BLaER1 (cell line): ENCODE measurements at regions not wholly inside any gene's neighbourhood (a gene's known extent, or its start where the extent isn't known, plus 50 kb on each side); places are given as distances from the start of the nearest gene placed in this dataset.

ENCODE experiments used
- H3K27ac ChIP-seq: shearing (Covaris generic); formaldehyde crosslinking; 2 replicates; pipeline ENCODE4 v1.8.1; 2022
- H3K27me3 ChIP-seq: shearing (Covaris generic); formaldehyde crosslinking; 2 replicates; pipeline ENCODE4 v1.8.1; 2022
- H3K36me3 ChIP-seq: shearing (Covaris generic); formaldehyde crosslinking; 2 replicates; pipeline ENCODE4 v1.8.1; 2022
- H3K4me1 ChIP-seq: shearing (Covaris generic); formaldehyde crosslinking; 2 replicates; pipeline ENCODE4 v1.8.1; 2022
- H3K4me2 ChIP-seq: shearing (Covaris generic); formaldehyde crosslinking; 2 replicates; pipeline ENCODE4 v1.8.1; 2022
- H3K4me3 ChIP-seq: shearing (Covaris generic); formaldehyde crosslinking; 2 replicates; pipeline ENCODE4 v1.8.1; 2022
- H3K9ac ChIP-seq: shearing (Covaris generic); formaldehyde crosslinking; 2 replicates; pipeline ENCODE4 v1.8.1; 2022
- H3K9me3 ChIP-seq: shearing (Covaris generic); formaldehyde crosslinking; 2 replicates; pipeline ENCODE4 v1.8.1; 2022
- H4K20me1 ChIP-seq: shearing (Covaris generic); formaldehyde crosslinking; 2 replicates; pipeline ENCODE4 v1.8.1; 2022
- Cebpa-rat ChIP-seq: shearing (Covaris generic); IDR thresholded peaks from 2 replicates; pipeline ENCODE4 v1.8.1; 2022

DNA sequence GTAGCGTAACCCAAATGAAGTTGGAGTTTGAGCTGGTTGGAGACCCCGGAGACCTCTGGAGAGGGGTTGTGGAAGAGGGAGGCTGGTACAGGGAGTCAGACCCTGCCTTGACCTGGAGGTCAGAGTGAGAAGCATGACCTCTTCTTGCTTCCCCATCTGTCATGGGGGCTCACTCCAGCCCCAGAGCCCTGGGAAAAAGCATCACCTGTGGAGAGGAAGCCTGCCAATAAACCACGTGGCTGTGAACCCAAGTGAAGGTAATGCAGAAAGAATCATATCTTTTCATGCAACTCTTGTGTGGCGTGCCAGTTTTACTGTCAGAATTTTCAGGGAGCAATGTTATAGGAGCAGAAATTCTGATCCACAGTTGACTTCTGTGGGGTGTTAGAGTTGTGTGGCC is 178.5 kb upstream of the PRICKLE1 start:
- Histone ChIP-seq H3K36me3 (no peaks in the 10 kb centered on the region), H3K27me3 (no peaks in the 10 kb centered on the region), H3K4me1 (no peaks in the 10 kb centered on the region), H3K27ac (no peak overlapping the region), H3K9ac (no peak overlapping the region), H3K9me3 (no peaks in the 10 kb centered on the region), H3K4me3 (no peak overlapping the region), H3K4me2 (no peak overlapping the region), H4K20me1 (no peaks in the 10 kb centered on the region)
- TF ChIP-seq Cebpa-rat: no peak

DNA sequence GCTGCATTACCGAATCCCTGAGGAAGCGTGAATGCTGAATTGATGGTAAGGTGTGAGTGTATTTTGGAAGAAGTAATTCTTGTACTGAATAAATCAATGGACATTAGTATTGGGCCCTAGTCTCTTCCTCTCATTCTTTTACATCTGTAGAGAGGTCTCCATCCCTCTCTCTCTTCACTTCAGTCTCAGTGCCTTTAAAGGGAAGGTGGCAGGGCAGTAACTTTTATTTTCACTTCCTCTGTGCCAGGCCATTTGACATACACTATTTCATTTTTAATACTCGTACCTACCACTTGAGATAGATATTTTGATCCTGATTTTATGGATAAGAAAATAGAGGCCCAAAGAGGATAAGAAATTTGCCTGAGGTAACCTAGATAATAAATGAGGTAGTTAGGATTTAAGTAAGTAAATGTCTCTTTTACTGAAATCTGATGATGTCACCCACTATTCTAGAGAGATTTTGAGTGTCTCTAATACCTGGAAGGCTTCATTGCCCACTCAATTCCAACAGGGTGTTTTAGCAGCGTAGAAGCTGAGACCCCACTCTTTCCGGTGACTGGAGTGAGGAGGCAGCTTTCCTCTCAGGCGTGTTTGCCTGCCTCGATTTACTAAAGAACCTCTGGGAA is 177.9 kb upstream of the PRICKLE1 start:
- Histone ChIP-seq H3K9ac (no peak overlapping the region), H3K9me3 (no peaks in the 10 kb centered on the region), H3K36me3 (no peaks in the 10 kb centered on the region), H3K4me1 (no peaks in the 10 kb centered on the region), H3K27ac (no peak overlapping the region), H3K27me3 (no peaks in the 10 kb centered on the region), H4K20me1 (no peaks in the 10 kb centered on the region), H3K4me3 (no peak overlapping the region), H3K4me2 (no peak overlapping the region)
- no peak for TF ChIP-seq Cebpa-rat

DNA sequence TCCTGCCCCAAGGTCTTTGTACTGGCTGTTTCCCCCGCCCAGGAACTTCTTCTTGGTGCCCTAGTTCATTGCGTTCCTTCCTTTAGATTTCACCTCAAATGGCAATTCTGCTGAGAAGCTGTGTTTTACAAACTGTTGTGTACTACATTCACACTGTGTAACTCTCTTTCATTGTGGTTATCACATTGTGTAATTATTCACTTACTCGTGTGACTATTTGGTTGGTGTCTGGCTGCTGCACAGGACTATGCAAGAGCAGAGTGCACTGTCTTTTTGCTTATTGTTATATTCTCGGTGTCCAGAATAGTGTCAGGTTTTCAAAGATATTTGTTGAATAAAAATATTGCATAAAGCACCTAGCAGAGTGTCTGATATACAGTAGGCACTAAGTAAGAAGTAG is 177.2 kb upstream of the PRICKLE1 start:
- TF ChIP-seq Cebpa-rat: no peak
- H3K9ac ChIP-seq: no peak overlapping the region
- no peaks in the 10 kb centered on the region for H3K36me3 ChIP-seq
- H3K27me3 ChIP-seq: no peaks in the 10 kb centered on the region
- no peak overlapping the region for H3K27ac ChIP-seq
- H3K4me1 ChIP-seq: no peaks in the 10 kb centered on the region
- no peak overlapping the region for H3K4me3 ChIP-seq
- no peaks in the 10 kb centered on the region for H4K20me1 ChIP-seq
- no peaks in the 10 kb centered on the region for H3K9me3 ChIP-seq
- H3K4me2 ChIP-seq: no peak overlapping the region

GRCh38 chr12:42766026-42766425 is 176.5 kb upstream of the PRICKLE1 start:
- Histone ChIP-seq H3K27me3 (no peaks in the 10 kb centered on the region), H3K36me3 (no peaks in the 10 kb centered on the region), H3K4me1 (no peaks in the 10 kb centered on the region), H3K4me3 (no peak overlapping the region), H4K20me1 (no peaks in the 10 kb centered on the region), H3K4me2 (no peak overlapping the region), H3K27ac (no peak overlapping the region), H3K9ac (no peak overlapping the region), H3K9me3 (no peaks in the 10 kb centered on the region)
- TF ChIP-seq Cebpa-rat: no peak

DNA sequence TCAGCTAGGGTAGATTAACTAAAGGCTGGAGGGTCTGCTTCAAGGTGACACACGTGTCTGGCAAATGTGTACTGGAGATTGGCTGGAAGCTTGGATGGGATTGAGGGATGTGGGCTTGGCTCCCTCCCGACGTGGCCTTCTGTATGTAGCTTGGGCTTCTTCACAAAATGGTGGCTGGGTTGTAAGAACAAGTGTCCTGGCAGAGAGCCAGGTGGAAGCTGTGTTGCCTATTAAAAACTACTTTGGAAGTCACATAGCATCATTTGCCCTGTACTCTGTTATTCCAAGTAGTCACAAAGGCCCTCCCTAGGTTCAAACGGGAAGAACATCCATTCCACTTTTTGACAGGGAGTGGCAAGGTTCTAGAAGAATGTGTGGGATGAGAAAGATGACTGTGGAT is 174.1 kb upstream of the PRICKLE1 start:
- no peaks in the 10 kb centered on the region for H4K20me1 ChIP-seq
- no peak overlapping the region for H3K4me2 ChIP-seq
- H3K4me1 ChIP-seq: no peaks in the 10 kb centered on the region
- no peaks in the 10 kb centered on the region for H3K9me3 ChIP-seq
- H3K9ac ChIP-seq: no peak overlapping the region
- no peak overlapping the region for H3K4me3 ChIP-seq
- no peak overlapping the region for H3K27ac ChIP-seq
- H3K36me3 ChIP-seq: no peaks in the 10 kb centered on the region
- TF ChIP-seq Cebpa-rat: no peak
- no peaks in the 10 kb centered on the region for H3K27me3 ChIP-seq

- TF ChIP-seq Cebpa-rat: no peak
- Histone ChIP-seq H3K4me2 (no peak overlapping the region), H4K20me1 (no peaks in the 10 kb centered on the region), H3K9me3 (no peaks in the 10 kb centered on the region), H3K9ac (no peak overlapping the region), H3K4me3 (no peak overlapping the region), H3K27me3 (no peaks in the 10 kb centered on the region), H3K27ac (no peak overlapping the region), H3K36me3 (no peaks in the 10 kb centered on the region), H3K4me1 (no peaks in the 10 kb centered on the region)
These were observed 172.9 kb upstream of the PRICKLE1 start for GRCh38 chr12:42762395-42762925.

DNA sequence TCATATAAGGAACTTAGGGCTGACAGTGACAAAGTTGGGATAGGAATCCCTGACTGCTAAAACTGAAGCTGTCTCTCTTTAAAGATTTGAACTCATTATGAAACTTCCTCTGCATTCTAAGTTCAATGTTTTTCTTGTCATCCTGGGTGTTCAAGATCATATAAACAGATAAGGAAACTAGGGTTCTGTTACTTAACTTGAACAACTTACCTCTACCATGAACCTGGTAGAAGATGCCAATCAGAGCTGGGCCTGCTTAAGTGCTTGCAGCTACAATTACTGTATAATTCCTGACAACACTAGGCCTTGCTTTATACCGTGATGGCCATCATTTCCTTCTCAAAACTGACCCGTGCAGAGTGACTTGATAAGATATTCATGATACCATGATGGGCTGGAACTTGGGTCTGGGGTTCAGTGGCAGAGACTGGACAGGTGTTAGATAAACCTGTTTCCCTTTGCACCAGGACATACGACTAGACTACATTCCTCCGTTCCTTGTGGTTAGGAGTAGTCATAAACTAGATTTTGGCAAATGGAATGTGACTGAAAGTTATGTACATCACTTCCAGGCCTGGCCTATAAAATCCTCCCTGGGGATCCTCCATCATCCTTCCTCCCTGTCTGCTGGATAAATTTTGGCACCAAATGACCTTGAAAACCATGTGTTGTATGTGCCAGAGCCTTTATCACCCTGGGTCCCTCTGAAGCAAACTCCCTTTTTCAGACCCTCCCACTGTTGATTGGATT is 172.2 kb upstream of the PRICKLE1 start:
- Histone ChIP-seq H3K4me2 (no peak overlapping the region), H3K9ac (no peak overlapping the region), H3K9me3 (no peaks in the 10 kb centered on the region), H3K4me3 (no peak overlapping the region), H4K20me1 (no peaks in the 10 kb centered on the region), H3K27me3 (no peaks in the 10 kb centered on the region), H3K36me3 (no peaks in the 10 kb centered on the region), H3K4me1 (no peaks in the 10 kb centered on the region), H3K27ac (no peak overlapping the region)
- no peak for TF ChIP-seq Cebpa-rat

DNA sequence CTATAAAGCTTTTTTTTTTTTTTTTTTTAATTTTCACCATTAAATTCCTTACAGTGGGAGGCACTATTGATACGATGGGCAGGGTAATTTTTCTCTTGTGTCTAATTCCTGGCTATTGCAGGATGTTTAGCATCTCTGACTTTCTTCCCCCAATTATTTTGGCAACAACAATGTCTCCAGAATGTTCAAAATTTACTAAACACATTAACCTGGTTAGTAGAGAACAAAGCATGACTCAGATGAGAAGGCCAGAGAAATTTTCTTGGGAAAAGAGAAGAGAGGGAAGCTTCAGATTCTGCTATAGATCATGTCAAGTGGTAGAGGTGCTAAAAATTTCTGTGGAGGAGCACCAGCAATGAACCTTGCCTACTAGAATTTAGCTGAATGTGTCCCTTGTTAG is 171.5 kb upstream of the PRICKLE1 start:
- H3K4me1 ChIP-seq: no peaks in the 10 kb centered on the region
- H3K27me3 ChIP-seq: no peaks in the 10 kb centered on the region
- no peaks in the 10 kb centered on the region for H4K20me1 ChIP-seq
- no peak overlapping the region for H3K27ac ChIP-seq
- no peak overlapping the region for H3K4me3 ChIP-seq
- no peaks in the 10 kb centered on the region for H3K36me3 ChIP-seq
- H3K9ac ChIP-seq: no peak overlapping the region
- TF ChIP-seq Cebpa-rat: no peak
- H3K9me3 ChIP-seq: no peaks in the 10 kb centered on the region
- H3K4me2 ChIP-seq: no peak overlapping the region

GRCh38 chr12:42760550-42760949 is 171.0 kb upstream of the PRICKLE1 start:
- no peak overlapping the region for H3K27ac ChIP-seq
- H3K9ac ChIP-seq: no peak overlapping the region
- TF ChIP-seq Cebpa-rat: no peak
- H3K4me2 ChIP-seq: no peak overlapping the region
- H3K4me1 ChIP-seq: no peaks in the 10 kb centered on the region
- H3K4me3 ChIP-seq: no peak overlapping the region
- H3K27me3 ChIP-seq: no peaks in the 10 kb centered on the region
- H4K20me1 ChIP-seq: no peaks in the 10 kb centered on the region
- no peaks in the 10 kb centered on the region for H3K36me3 ChIP-seq
- no peaks in the 10 kb centered on the region for H3K9me3 ChIP-seq

DNA sequence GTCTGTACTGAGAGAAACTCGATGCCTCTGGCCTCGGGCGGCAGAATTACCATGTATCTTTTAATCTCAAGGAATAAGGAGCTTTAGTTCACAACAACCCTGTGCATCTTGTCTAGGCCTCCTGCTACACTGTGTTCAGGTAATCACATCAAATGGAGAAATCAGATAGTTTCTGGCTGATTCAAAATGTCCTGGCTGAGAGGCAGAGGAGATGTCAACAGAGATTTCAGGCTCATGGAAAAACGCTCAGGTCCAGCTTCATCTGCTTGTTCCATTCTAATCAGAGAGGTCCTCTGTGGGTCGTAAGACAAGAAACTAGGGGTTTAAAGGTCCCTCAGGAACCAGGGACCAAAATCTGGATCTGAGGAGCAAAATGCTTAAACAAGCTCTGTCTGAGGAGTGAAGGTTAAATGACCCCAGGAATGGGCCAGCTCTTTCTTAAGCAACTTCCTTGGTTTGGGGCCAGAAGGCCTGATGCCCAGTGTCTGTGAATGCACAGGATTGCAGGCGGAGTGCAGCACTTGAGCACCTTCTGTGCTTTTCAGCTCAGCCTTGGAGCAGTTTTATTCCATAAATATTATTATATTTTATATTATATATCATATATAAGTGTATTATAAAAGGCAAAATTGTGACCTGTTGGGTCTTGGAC is 170.2 kb upstream of the PRICKLE1 start:
- H3K4me2 ChIP-seq: no peak overlapping the region
- H3K27ac ChIP-seq: no peak overlapping the region
- H3K4me1 ChIP-seq: no peaks in the 10 kb centered on the region
- no peak overlapping the region for H3K4me3 ChIP-seq
- H3K9ac ChIP-seq: no peak overlapping the region
- no peaks in the 10 kb centered on the region for H4K20me1 ChIP-seq
- no peaks in the 10 kb centered on the region for H3K27me3 ChIP-seq
- no peaks in the 10 kb centered on the region for H3K9me3 ChIP-seq
- TF ChIP-seq Cebpa-rat: no peak
- H3K36me3 ChIP-seq: no peaks in the 10 kb centered on the region
